Thymus (tissue), 11 donors: ENCODE measurements at regions not wholly inside any gene's neighbourhood (a gene's known extent, or its start where the extent isn't known, plus 50 kb on each side); places are given as distances from the start of the nearest gene placed in this dataset.

ENCODE experiments used
- DNase-seq, 9 donors: peaks; one replicate each; pipeline ENCODE4 v3.0.0-alpha.2; 2013; ENCODE audit warnings: low spot score in 9 of 9, low read depth in 6 of 9, missing footprints in 1 of 9
- H3K27ac ChIP-seq, 2 donors: one replicate each; pipeline ENCODE4 v1.5.1; 2013; ENCODE audit warnings: control low read depth in 1 of 2, low read depth in 1 of 2, low read length in 1 of 2, mild to moderate bottlenecking in 1 of 2, moderate library complexity in 1 of 2
- H3K27me3 ChIP-seq, 2 donors: one replicate each; pipeline ENCODE4 v1.5.1; 2013; ENCODE audit warnings: low read length in 1 of 2; ENCODE audit not compliant: control insufficient read depth in 2 of 2, insufficient read depth in 1 of 2
- H3K36me3 ChIP-seq, 2 donors: one replicate each; pipeline ENCODE4 v1.5.1; 2013; ENCODE audit warnings: low read length in 1 of 2, mild to moderate bottlenecking in 1 of 2, moderate library complexity in 1 of 2; ENCODE audit not compliant: control insufficient read depth in 2 of 2, insufficient read depth in 2 of 2
- H3K4me1 ChIP-seq, 2 donors: one replicate each; pipeline ENCODE4 v1.5.1; 2013; ENCODE audit warnings: low read length in 2 of 2; ENCODE audit not compliant: control insufficient read depth in 2 of 2, insufficient read depth in 2 of 2
- H3K4me3 ChIP-seq, 2 donors: one replicate each; pipeline ENCODE4 v1.5.1; 2013; ENCODE audit warnings: low read length in 2 of 2, control low read depth in 1 of 2, mild to moderate bottlenecking in 1 of 2
- H3K9me3 ChIP-seq, 2 donors: one replicate each; pipeline ENCODE4 v1.5.1; 2013; ENCODE audit warnings: low read length in 1 of 2, mild to moderate bottlenecking in 1 of 2; ENCODE audit not compliant: control insufficient read depth in 2 of 2, insufficient read depth in 1 of 2
- WGBS: extraction: QIAGEN DNeasy Blood & Tissue Kit; methylation state at CpG from one replicate; pipeline ENCODE4 v1.1.7; 2013; 5-methylcytosine and 5-hydroxymethylcytosine counted together
- donor health status: healthy.

DNA sequence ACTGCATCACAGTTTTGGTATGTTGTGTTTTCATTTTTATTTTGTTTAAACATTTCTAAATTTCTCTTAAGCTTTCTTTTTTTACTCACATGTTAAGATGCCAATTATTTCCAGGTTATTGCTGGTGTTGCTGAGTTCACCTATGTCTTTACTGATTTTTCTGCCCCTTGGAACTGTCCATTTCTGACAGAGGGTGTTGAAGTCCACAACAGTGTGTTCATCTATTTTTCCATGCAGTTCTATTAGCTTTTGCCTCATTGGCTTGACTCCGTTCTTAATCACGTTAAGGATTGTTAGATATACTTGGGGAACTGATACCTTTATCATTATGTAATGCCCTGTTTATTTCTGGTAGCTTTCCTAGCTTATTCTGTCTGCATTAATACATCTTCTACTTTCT, 158.0 kb upstream of the TCERG1L start:
- Histone ChIP-seq H3K27me3 (no peaks in the 10 kb centered on the region), H3K9me3 (no peaks in the 10 kb centered on the region), H3K4me1 (no peaks in the 10 kb centered on the region), H3K36me3 (no peaks in the 10 kb centered on the region), H3K4me3 (no peak overlapping the region), H3K27ac (no peak overlapping the region)
- 86% methylated on average over 2 of the region's 2 CpGs for WGBS
- DNase-seq: no peak

DNA sequence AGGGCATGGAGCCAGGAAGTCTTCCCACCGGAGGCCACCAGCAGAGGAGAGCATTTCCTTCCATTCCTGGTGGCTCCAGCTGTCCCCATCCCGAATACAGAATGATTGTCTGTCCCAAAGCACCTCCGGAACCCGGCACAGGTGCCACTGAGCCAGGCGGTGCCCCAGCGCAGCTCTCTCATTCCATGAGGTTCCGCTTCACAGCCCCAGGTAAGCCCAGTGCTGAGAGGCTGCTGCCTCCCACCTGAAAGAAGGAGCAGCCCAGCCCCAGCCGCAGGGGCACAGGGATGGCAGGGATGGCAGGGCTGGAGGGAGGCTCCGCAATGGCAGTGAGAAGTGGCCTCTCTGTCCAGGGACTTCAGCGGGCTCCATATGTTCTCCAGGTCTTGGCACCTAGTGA, 162.1 kb upstream of the TCERG1L start:
- WGBS: 94% methylated on average over 10 of the region's 10 CpGs
- Histone ChIP-seq H3K27ac (no peak overlapping the region), H3K9me3 (no peaks in the 10 kb centered on the region), H3K4me1 (no peaks in the 10 kb centered on the region), H3K36me3 (no peaks in the 10 kb centered on the region), H3K27me3 (no peaks in the 10 kb centered on the region), H3K4me3 (no peak overlapping the region)
- DNase-seq: no peak

GRCh38 chr10:131474416-131474815, 162.9 kb upstream of the TCERG1L start:
- H3K4me3 ChIP-seq: no peak overlapping the region
- no peaks in the 10 kb centered on the region for H3K36me3 ChIP-seq
- H3K27ac ChIP-seq: no peak overlapping the region
- DNase-seq: no peak
- 84% methylated on average over 6 of the region's 6 CpGs for WGBS
- no peaks in the 10 kb centered on the region for H3K9me3 ChIP-seq
- no peaks in the 10 kb centered on the region for H3K4me1 ChIP-seq
- no peaks in the 10 kb centered on the region for H3K27me3 ChIP-seq

DNA sequence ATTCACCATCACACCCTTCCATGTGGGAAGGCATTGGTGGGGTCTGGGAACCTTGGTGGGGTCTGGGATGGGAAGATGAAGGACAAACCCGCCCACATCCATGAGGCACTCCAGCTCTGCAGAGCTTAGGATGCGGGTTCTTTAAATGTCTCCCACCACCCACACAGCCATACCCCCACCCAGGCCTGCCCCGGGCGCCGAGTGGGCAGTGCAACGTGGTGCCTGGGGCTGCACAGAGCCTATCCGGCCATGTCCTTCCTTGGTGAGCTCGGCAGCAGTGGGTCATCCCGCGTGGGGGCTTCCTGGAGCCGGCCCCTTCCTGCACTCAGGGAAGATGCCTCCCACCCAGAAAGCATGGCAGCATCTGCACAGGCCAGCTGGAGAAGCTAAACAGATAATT, 163.5 kb upstream of the TCERG1L start:
- Histone ChIP-seq H3K4me3 (no peak overlapping the region), H3K27me3 (no peaks in the 10 kb centered on the region), H3K4me1 (no peaks in the 10 kb centered on the region), H3K27ac (no peak overlapping the region), H3K9me3 (no peaks in the 10 kb centered on the region), H3K36me3 (no peaks in the 10 kb centered on the region)
- 92% methylated on average over 11 of the region's 11 CpGs for WGBS
- DNase-seq: no peak

GRCh38 chr10:131475803-131476202, 164.3 kb upstream of the TCERG1L start:
- Histone ChIP-seq H3K27ac (no peak overlapping the region), H3K27me3 (no peaks in the 10 kb centered on the region), H3K4me1 (no peaks in the 10 kb centered on the region), H3K4me3 (no peak overlapping the region), H3K9me3 (no peaks in the 10 kb centered on the region), H3K36me3 (no peaks in the 10 kb centered on the region)
- WGBS: 91% methylated on average over 16 of the region's 16 CpGs
- no peak for DNase-seq

- Histone ChIP-seq H3K36me3 (no peaks in the 10 kb centered on the region), H3K4me1 (no peaks in the 10 kb centered on the region), H3K9me3 (no peaks in the 10 kb centered on the region), H3K4me3 (no peak overlapping the region), H3K27me3 (no peaks in the 10 kb centered on the region), H3K27ac (no peak overlapping the region)
- DNase-seq: no peak
- 73% methylated on average over 15 of the region's 15 CpGs for WGBS
These were observed 166.1 kb upstream of the TCERG1L start for GRCh38 chr10:131477457-131478121.

DNA sequence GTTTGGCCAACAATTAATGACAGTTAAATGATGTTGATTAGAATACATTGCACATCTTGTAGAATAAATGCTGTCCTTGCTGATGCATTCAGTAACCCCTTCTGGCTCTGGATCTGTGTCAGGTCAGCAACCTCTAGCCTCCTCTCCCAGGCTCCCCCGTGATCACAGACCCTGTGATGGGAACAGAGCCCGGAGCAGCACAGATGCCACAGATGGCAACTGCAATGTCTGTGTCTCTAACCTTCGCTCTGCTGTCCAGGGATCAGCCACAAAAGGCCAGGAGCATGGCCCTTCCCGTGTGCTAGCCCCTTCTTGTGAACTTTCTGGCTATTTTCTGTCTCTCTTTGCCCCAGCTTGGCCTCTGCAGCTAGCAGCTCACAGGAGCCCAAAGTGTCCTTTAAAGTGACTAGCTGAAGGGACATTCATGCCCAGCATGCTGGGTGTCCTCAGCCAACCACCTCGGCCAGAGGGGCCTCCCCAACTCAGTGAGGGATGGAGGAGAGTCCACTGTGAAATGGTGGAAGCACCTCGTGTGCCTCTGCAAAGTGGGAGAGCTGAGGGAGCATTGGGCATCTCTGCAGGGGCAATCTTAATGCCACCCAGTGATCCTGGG, 167.0 kb upstream of the TCERG1L start:
- H3K4me3 ChIP-seq: no peak overlapping the region
- no peaks in the 10 kb centered on the region for H3K4me1 ChIP-seq
- no peak for DNase-seq
- H3K27ac ChIP-seq: no peak overlapping the region
- no peaks in the 10 kb centered on the region for H3K36me3 ChIP-seq
- 74% methylated on average over 6 of the region's 6 CpGs for WGBS
- H3K9me3 ChIP-seq: no peaks in the 10 kb centered on the region
- no peaks in the 10 kb centered on the region for H3K27me3 ChIP-seq

DNA sequence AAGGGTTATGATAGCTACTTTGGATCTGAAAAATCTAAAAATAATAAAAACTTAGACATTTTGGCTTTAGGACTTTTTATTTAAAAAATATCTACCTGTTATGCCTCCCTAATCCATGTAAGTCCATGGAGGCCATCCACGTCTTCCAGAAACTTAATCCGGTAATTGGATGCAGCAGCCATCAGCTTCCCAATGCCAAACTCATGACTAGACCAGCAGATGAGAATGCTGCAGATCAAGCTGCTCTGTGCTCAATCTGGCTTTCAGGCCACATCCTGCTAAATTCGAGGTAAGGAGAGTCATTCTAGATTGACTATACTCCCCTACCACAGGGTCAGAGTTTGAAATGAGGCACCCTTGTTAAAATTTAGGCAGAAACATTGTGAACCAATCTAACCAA, 168.5 kb upstream of the TCERG1L start:
- no peak overlapping the region for H3K4me3 ChIP-seq
- H3K36me3 ChIP-seq: no peaks in the 10 kb centered on the region
- H3K4me1 ChIP-seq: no peaks in the 10 kb centered on the region
- H3K27me3 ChIP-seq: no peaks in the 10 kb centered on the region
- no peak for DNase-seq
- H3K9me3 ChIP-seq: no peaks in the 10 kb centered on the region
- 78% methylated on average over 3 of the region's 3 CpGs for WGBS
- H3K27ac ChIP-seq: no peak overlapping the region

- H3K4me1 ChIP-seq: no peaks in the 10 kb centered on the region
- H3K9me3 ChIP-seq: no peaks in the 10 kb centered on the region
- H3K27ac ChIP-seq: no peak overlapping the region
- 62% methylated on average over 7 of the region's 7 CpGs for WGBS
- no peaks in the 10 kb centered on the region for H3K27me3 ChIP-seq
- DNase-seq: no peak
- no peaks in the 10 kb centered on the region for H3K36me3 ChIP-seq
- no peak overlapping the region for H3K4me3 ChIP-seq
These were observed 169.3 kb upstream of the TCERG1L start for GRCh38 chr10:131480861-131481260.
